Muscle of leg (tissue), 3 donors: ENCODE measurements at regions not wholly inside any gene's neighbourhood (a gene's known extent, or its start where the extent isn't known, plus 50 kb on each side); places are given as distances from the start of the nearest gene placed in this dataset.
"Not testable (repeated sequence)": the region's sequence is repeated elsewhere in the genome, so short reads cannot be mapped to it uniquely, and the experiment has no call there.

Experiments
- DNase-seq: peaks from one replicate; pipeline ENCODE4 v3.0.0; 2013
- H3K27ac ChIP-seq: one replicate; pipeline ENCODE4 v1.5.1; 2013; ENCODE audit warnings: mild to moderate bottlenecking, low read length, control low read depth
- H3K27me3 ChIP-seq: one replicate; pipeline ENCODE4 v1.6.1; 2013; ENCODE audit warnings: low read length; ENCODE audit not compliant: control insufficient read depth, insufficient read depth
- H3K36me3 ChIP-seq: one replicate; pipeline ENCODE4 v1.6.1; 2013; ENCODE audit warnings: low read length; ENCODE audit not compliant: control insufficient read depth, insufficient read depth
- H3K4me1 ChIP-seq: one replicate; pipeline ENCODE4 v1.6.1; 2013; ENCODE audit warnings: low read length; ENCODE audit not compliant: control insufficient read depth, insufficient read depth
- H3K4me3 ChIP-seq: one replicate; pipeline ENCODE4 v1.5.1; 2013; ENCODE audit warnings: low read length, control low read depth
- H3K9me3 ChIP-seq: replicated peaks from 2 replicates; pipeline ENCODE4 v1.6.1; 2013; ENCODE audit warnings: low read depth, low read length; ENCODE audit not compliant: control insufficient read depth
- WGBS: methylation state at CpG from one replicate; pipeline ENCODE4 v1.1.5; 2013; ENCODE audit warnings: missing lambda C conversion rate; ENCODE audit not compliant: insufficient coverage; 5-methylcytosine and 5-hydroxymethylcytosine counted together

GRCh38 chr14:105667663-105668020, 141.3 kb downstream of the TMEM121 start:
- peaks cover 18% of the 10 kb centered on the region for H3K9me3 ChIP-seq
- not testable (repeated sequence) for H3K27ac ChIP-seq, H3K4me1 ChIP-seq, H3K36me3 ChIP-seq, DNase-seq, H3K27me3 ChIP-seq, H3K4me3 ChIP-seq
- WGBS, result no CpG with 5 or more reads among the region's 13 CpGs

- not testable (repeated sequence) for H3K36me3 ChIP-seq, DNase-seq, H3K27ac ChIP-seq, H3K4me1 ChIP-seq, H3K4me3 ChIP-seq, H3K27me3 ChIP-seq
- 60% methylated on average over 1 of the region's 22 CpGs for WGBS
- peaks cover 18% of the 10 kb centered on the region for H3K9me3 ChIP-seq
Measured at GRCh38 chr14:105668021-105668420, 141.6 kb downstream of the TMEM121 start.

GRCh38 chr14:105668471-105669230, 142.3 kb downstream of the TMEM121 start:
- WGBS, result 88% methylated on average over 21 of the region's 29 CpGs
- H3K27ac ChIP-seq, H3K4me1 ChIP-seq: not testable (repeated sequence)

DNA sequence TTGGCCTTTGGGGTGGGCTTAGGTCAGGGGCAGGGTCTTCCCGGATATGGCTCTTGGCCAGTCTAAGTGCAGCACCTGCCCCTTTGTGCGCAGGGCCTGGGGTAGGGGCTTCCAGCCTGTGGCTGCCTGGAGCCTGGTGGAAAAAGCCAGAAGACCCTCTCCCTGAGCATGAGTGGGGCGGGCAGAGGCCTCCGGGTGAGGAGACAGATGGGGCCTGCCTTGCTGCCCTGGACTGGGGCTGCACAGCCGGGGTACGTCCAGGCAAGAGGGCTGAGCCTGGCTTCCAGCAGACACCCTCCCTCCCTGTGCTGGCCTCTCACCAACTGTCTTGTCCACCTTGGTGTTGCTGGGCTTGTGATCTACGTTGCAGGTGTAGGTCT, 142.8 kb downstream of the TMEM121 start:
- H3K9me3 ChIP-seq, result peaks cover 16% of the 10 kb centered on the region
- not testable (repeated sequence) for H3K27ac ChIP-seq, H3K36me3 ChIP-seq, H3K4me3 ChIP-seq, H3K4me1 ChIP-seq, H3K27me3 ChIP-seq, DNase-seq
- no CpG with 5 or more reads among the region's 7 CpGs for WGBS

More at GRCh38 chr14:105668471-105669230, 142.3 kb downstream of the TMEM121 start:
- H3K36me3 ChIP-seq, H3K4me3 ChIP-seq, DNase-seq, H3K27me3 ChIP-seq: not testable (repeated sequence)
- peaks cover 18% of the 10 kb centered on the region for H3K9me3 ChIP-seq

GRCh38 chr14:105669646-105670045, 143.3 kb downstream of the TMEM121 start:
- H3K27ac ChIP-seq, H3K36me3 ChIP-seq: not testable (repeated sequence)

GRCh38 chr14:105672450-105673200, 146.2 kb downstream of the TMEM121 start:
- not testable (repeated sequence) for H3K27ac ChIP-seq, H3K9me3 ChIP-seq, H3K4me1 ChIP-seq, DNase-seq, H3K4me3 ChIP-seq, H3K27me3 ChIP-seq, H3K36me3 ChIP-seq
- WGBS, result no CpG with 5 or more reads among the region's 55 CpGs

More at GRCh38 chr14:105669646-105670045, 143.3 kb downstream of the TMEM121 start:
- peaks cover 15% of the 10 kb centered on the region for H3K9me3 ChIP-seq
- WGBS, result 90% methylated on average over 11 of the region's 16 CpGs
- H3K27me3 ChIP-seq, H3K4me3 ChIP-seq, DNase-seq, H3K4me1 ChIP-seq: not testable (repeated sequence)

DNA sequence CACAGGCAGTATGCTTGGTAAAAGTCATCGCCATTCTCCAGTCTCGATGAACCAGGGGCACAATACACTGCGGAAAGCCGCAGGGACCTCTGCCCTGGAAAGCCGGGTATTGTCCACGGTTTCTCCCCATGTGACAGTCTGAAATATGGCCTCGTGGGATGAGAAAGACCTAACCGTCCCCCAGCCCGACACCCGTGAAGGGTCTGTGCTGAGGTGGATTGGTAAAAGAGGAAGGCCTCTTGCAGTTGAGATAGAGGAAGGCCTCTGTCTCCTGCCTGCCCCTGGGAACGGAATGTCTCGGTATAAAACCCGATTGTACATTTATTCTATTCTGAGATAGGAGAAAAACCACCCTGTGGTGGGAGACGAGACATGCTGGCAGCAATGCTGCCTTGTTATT, 149.1 kb downstream of the TMEM121 start:
- not testable (repeated sequence) for H3K27me3 ChIP-seq, DNase-seq, H3K4me3 ChIP-seq, H3K9me3 ChIP-seq, H3K4me1 ChIP-seq, H3K27ac ChIP-seq, H3K36me3 ChIP-seq
- WGBS, result 59% methylated on average over 6 of the region's 14 CpGs

GRCh38 chr14:105675905-105676670, 149.7 kb downstream of the TMEM121 start:
- H3K4me3 ChIP-seq, H3K9me3 ChIP-seq, DNase-seq, H3K27me3 ChIP-seq, H3K4me1 ChIP-seq, H3K27ac ChIP-seq, H3K36me3 ChIP-seq: not testable (repeated sequence)
- WGBS, result 80% methylated on average over 1 of the region's 13 CpGs

DNA sequence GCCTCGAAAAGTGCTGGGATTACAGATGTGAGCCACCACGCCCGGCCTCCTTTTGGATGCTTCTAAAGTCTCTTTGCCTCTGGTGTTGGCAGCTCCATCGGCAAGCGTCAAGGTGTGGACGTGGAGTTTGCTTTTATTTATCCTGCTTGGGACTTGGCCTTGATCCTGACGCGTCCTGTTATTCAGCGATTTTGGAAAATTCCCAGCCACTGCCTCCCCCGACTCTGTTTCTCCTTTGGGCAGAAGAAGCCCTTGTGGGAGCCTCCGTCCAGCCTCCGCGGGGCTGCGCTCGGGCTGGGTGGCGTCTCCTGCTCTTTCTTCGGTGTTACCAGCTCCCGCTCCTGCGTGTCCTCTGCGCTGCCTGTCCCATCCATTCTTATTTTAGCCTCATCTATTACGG, 151.7 kb downstream of the TMEM121 start:
- H3K27me3 ChIP-seq, H3K27ac ChIP-seq, DNase-seq, H3K4me3 ChIP-seq, H3K4me1 ChIP-seq, H3K9me3 ChIP-seq, H3K36me3 ChIP-seq: not testable (repeated sequence)
- 88% methylated on average over 15 of the region's 21 CpGs for WGBS
